H4 (cell line): ENCODE measurements at regions not wholly inside any gene's neighbourhood (a gene's known extent, or its start where the extent isn't known, plus 50 kb on each side); places are given as distances from the start of the nearest gene placed in this dataset.
"Not testable (repeated sequence)": the region's sequence is repeated elsewhere in the genome, so short reads cannot be mapped to it uniquely, and the experiment has no call there.

ENCODE experiments used
- DNase-seq: peaks from one replicate; pipeline ENCODE4 v3.0.0-alpha.2; 2015; ENCODE audit warnings: low spot score

DNA sequence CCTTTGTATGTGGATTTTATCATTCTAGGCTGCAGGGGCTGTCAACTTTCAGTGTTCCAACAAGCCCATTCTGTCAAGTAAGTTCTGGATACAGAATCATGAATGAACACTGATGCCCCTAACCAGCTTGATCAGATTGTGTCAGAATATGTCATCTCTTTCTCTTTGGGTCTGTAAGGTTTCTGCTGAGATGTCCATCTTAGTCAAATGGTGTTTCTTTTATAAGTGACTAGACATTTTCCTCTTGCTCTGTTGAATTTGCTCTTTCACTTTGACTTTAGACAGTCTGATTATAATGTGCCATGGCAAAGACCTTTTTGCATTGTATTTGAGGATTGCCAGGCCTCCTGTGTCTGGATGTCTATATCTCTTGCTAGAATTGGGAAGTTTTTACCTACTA is 660.9 kb upstream of the CBLB start:
- DNase-seq: no peak

DNA sequence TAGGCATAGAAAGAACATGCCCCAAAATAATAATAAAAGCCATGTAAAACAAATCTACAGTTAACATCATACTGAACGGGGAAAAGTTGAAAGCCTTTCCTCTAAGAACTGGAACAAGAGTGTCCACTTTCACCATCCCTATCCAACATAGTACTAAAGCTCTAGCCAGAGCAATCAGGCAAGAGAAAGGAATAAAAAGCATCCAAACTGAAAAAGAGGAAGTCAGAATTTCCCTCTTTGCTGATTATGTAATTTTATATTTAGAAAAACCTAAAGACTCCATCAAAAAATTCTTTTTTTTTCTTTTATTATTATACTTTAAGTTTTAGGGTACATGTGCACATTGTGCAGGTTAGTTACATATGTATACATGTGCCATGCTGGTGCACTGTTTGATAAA is 661.6 kb upstream of the CBLB start:
- no peak for DNase-seq

DNA sequence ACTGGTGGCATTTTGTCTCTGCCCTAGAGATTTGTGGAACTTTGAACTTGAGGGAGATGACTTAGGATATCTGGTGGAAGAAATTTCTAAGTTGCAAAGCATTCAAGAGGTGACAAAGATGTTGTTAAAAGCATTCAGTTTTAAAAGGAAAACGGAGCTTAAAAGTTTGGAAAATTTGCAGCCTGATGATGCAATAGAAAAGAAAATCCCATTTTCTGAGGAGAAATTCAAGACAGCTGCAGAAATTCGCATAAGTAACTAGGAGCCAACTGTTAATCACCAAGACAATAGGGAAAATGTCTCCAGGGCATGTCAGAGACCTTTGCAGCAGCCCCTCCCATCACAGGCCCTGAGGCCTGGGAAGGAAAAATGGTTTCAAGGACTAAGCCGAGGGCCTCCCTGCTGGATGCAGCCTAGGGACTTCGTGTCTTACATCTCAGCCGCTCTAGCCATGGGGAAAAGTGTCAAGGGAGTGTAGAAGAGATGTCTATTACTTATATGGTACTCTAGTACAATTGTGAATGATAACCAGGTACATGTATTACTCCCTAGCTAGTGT is 663.0 kb upstream of the CBLB start:
- DNase-seq: not testable (repeated sequence)

DNA sequence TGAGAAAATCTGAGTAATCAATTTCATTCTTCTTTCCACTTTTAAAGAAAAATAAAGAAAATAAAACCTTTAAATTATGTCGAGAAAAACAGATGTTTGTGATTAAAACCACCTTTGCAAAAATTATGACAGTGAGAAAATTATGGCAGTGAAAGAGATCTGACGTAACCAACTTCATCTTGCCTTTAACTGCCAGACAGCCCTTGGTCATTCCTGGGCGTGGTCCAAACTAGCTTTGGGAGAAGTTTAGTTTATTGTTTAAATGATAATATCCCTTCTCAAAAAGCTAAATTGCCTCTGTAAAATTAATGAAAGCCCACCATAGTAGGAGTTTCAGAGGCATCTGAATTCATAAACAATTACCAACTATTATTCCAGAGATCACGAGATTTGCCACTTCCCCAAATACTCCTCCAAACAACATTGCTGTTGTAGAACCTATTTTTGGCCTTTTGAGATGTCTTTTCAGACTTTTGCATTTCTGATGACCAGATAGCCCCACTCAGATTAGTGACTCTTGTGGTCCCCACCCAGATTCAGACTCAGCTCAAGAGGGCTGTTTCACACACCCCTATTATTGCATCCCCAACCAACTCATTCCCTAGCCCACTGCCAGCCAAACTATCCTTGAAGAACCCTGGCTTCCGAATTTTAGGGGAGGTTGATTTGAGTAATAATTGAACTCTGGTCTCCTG is 664.4 kb upstream of the CBLB start:
- DNase-seq: no peak

DNA sequence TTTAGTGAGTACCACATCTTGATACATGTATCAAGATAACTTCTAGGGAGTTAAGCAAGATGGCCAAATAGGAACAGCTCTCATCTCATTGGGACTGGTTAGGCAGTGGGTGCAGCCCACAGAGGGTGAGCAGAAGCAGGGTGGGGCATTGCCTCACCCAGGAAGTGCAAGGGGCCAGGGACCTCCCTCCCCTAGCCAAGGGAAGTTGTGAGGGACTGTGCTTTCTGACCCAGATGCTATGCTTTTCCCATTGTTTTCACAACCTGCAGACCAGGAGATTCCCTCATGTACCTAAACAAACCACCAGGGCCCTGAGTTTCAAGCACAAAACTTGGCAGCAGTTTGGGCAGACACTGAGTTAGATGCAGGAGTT is 665.0 kb upstream of the CBLB start:
- DNase-seq: peak; percentile 14

DNA sequence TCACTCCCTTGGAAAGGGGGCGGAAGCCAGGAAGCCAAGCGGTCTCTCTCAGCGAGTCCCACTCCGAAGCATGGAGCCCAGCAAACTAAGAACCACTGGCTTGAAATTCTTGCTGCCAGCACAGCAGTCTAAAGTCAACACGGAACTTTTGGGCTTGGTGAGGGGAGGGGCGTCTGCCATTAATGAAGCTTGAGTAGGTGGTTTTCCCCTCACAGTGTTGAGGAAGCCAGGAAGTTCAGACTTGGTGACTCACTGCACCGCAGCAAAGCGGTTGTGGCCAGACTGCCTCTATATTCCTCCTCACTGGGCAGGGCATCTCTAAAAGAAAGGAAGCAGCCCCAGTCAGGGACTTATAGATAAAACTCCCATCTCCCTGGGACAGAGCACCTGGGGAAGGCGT is 665.4 kb upstream of the CBLB start:
- peak; percentile 85 for DNase-seq

DNA sequence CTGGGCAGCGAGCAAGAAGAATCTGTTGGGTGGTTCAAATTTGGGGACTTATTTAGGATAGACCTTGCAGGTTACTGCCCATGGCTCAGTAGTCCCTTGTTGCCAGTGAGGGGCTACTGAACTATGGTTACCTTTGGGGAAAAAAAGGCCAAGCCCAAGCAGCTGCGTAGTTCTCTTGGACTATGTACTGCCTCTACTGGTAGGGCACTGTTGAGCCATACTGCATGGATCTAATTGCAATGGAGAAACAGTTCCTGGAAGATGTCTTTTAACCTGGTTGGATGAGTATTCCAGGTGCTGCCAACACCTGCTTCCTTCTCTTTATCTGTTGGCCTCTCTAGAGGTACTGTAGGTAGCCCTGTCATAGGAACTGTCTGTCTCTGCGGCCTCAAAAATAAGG is 671.9 kb upstream of the CBLB start:
- DNase-seq: no peak

DNA sequence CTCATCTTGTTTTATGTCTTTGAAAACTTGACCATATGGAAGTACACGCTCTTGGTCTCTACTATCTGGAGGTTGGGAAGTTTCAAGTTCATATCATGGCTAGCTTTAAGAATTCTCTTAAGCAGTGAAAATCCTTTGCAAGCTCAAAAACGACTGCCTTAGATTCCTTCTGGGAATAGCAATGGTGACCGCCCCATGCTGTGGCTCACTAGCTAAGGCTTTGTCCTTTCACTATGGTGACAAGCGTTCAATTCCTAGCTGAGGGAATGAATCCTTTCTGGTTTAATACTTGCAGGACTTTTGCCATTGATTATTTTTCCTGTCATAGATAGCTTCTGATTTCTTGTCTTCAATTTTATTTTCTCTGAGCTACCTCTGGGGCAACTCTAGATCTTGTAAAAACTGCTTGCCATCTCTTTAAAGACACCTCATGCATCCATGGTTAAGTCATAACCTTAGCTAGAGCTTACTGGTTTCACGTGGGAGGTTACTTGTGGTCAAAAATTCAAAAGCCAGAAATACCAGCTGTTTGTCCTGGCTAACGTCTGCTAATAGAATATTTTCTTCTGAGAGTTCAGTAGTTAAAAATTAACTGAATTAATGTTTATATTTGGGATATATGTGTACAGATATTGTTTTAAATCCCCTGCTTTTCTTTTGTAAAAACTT is 673.4 kb upstream of the CBLB start:
- DNase-seq: no peak

DNA sequence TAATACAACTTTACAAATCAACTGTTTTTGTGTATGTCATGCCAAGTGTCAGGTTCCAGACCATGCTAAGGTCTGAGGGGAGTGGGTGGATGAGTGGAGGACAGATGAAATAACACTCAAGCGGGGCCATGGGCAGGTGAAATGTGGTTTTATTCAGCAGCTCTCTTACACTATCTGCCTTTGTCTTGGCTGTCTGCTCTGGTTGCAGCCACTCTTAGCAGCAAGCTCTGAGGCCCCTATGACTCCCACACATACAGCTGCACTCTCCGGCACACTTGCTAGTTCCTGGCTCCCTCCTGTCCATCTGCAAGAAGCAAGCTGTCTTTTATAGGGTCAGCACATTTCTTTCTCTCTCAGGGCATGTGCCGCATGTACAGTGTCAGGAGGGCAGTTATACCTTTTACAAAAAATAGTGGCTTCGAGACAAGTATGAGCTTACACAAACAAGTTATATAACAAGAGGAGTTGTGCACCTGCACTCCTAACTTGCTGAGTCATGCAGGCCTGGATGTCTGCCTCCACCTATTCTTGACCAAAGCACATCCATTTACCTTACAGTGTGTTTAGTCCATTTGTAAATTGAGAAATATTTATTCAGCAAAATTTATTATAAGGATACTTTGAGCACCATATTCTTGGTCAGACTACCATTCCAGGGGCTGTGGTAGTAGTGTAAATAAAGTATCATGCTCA is 683.7 kb upstream of the CBLB start:
- DNase-seq: no peak

DNA sequence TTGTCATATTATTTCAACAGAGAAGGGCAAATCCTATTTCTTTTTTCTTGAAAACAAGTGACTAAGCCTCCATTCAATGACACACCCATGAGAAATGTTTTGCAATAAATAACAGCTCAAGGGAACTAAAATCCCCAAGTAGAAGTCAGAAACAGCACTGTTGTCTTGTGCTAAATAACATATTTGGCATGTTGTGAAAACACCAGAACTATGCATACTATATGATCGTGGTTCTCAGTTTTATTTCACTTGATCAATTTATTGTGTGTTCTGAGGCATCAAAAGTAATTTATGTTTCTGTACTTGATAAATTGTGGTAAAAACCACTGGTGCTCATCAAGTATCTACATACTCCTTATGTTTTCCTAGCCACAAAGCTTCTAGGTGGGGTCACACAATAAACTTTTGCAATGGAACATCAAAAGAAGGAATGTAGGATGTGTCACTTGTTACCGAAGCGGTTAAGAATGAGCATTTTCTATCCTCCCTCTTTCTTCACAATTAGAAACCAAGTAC is 691.7 kb upstream of the CBLB start:
- peak; percentile 15 for DNase-seq

DNA sequence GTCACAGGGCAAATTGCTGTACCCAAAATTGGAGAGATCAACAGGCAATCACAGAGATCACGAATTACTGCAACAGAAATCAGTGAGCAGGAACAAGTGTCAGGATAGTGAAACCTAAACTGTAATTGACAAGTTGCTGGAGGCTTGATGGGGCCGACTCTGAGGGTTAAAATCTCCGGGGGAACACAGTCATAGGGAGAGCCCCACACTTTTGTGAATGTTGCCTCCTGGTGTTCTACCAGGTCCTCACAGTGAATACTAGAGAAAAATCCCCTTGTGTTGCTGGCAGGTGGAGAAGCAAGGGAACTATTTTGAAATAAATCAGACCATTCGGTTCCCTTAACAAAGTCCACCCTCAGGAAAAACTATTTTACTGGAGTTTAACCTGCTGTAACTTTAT is 697.5 kb upstream of the CBLB start:
- DNase-seq: peak; percentile 9

DNA sequence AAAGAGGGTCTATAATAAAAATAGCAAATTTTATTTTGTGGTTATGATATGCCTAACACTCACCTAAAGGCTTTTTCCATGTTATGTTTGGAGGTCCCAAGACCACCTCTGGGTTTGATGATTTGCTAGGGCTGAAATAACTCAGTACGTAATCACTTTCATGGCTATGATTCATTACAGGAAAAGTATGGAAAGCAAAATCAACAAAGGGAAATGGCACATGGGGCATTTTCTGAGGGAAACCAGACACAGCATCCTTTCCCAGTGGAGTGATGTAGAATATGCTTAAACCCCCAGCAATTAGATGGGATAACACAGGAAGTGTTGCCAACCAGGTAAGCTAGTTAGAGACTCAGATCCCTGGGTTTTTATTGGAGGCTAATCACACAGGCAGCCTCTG is 701.6 kb upstream of the CBLB start:
- no peak for DNase-seq

DNA sequence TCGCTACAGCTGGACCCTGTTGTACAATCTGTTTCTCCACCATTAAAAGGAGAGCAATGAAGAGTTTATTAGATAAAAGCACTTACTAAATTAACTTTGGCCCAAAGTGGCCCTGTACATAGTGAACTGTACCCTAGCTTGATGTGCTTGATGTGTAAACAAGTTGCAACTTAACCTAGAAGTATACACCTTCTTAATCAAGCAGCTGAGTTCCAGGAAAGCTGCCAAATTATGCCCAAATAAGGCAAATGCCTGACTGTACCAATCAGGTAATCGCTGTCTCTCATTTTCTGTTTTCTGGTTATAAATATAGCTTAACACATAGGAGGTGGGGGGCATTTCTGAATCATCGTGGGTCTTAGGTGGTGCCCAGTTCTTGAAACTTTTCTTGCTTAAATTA is 704.8 kb upstream of the CBLB start:
- no peak for DNase-seq

DNA sequence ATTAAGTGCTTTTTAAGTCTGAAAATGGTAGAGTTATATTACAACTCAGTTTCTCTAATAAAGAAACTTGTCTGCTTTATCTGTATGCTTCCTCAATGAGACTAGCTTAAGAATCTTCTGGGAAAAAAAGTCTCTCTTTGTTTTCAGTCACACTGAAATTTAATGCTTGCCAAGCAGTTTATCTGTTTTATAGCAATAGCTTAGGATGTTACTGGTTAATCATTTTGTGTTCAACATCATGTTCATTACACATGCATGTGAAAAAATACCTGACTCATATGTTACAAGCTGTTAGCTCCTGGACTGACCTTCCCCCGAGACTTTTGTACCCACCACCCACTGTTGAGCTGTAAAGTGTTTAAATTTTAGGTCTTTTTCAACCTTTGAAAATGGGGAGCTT is 706.2 kb upstream of the CBLB start:
- no peak for DNase-seq

DNA sequence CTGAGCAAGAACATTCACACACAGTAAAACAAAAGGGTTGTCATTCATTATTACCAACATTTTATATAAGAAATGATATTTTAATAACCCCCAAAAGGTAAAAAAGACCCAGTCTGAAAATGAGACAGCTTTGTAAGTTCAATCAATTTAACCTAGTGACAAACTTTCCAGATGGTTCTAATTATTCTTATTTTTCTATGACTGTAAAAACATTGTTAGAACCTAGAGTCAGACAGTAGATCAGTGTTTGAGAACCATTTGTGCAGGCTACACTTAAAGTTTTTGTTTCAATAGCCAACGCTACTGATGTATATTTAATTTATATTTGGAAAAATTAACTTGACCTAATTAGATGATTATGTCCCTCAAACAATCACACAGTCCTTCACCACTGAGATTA is 708.4 kb upstream of the CBLB start:
- DNase-seq: no peak

DNA sequence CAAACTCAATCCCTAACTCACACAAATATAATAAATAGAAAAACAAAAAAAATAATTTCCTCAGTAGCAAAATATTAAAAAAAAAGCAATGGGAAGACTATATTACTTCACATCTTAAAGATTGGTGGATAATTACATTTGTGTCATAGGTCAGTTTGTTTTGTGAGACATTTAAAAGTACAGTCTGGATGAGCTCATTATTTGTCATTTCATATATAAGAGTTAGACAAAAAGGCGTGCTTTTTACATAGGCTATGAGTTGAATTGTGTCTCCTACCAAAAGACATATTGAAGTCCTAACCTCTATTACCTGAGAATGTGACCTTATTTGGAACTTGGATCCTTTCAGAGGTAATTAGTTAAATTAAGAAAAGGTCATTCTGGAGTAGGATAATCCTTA is 710.1 kb upstream of the CBLB start:
- DNase-seq: no peak

DNA sequence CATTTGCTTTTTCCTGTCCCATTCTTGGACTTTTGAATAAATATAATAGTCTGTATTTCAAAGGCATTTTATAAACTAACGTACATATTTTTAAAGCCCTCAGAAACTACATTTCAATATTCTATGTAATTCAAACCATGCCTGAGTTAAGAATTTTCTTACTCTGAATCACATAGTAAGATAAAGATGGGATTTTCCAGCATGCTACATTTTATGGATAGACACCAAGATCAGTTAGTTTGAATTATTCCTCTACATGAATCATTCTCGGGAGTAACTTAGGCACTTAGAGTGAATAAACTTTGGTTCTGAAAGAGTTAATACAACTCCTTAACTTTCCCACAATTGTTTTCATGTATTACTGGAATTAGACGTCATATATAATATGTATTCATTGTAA is 713.3 kb upstream of the CBLB start:
- no peak for DNase-seq

DNA sequence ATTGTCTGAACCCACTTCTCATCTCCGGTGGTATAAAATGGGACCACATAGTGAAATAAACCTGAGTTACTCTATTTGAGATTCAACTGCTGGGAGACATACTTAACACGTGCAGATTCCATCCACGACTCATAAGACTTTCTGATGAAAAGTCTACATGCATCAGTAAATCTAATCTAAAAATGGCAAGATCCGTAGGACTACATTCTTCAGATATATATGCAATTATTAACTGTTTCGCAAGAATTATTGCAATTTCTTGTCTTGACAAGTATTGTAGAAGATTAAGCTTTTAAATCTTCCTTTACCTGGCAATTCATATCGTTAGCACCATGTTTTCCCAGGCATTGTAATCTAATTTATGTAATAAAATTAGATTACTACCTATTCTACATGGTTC is 718.7 kb upstream of the CBLB start:
- DNase-seq: no peak

DNA sequence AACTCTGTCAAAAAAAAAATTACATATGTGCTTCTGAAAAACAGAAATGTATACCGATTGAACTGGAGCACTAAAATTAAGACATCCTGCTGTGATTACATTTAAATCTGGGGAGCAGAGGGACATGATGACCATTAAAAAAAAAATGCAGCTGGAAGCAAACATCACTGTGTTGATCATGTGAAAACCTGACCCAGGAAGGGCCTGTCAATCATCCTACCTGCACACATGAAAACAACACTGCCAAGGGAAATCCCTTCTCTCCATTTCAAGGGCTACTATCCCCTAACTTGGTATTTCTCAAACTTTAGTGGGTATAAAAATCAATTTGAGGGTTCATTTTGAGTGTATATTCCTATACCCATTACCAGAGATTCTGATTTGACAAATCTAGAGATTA is 719.9 kb upstream of the CBLB start:
- DNase-seq: no peak

DNA sequence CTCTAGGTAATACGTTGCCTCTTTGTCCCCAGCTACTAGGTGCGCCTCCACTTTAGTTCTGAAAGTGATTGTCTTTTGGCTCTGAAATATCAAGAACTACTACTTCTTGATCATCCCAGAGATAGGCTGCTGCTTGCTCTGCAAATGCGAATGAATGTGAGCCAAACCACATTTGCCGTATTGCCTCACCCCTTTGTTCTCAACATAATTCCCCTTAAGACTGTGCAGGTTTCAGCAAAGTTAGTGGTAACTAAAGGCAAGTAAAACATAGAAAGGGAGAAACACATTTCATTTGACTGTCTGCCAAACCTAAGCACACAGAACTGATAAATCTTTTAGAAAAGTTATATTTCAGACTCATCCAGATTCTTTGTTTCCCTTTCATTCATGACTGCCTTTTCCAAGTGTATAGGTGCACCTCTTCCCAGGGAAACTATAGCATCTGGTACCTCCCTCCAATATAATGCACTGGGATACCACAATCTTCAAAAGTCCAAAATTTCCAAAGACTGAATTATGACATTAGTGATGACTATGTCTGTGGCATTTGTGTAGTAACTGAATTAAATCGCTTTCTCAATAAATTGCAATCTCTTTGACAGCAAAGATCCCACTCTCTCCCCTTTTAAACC is 720.6 kb upstream of the CBLB start:
- no peak for DNase-seq

DNA sequence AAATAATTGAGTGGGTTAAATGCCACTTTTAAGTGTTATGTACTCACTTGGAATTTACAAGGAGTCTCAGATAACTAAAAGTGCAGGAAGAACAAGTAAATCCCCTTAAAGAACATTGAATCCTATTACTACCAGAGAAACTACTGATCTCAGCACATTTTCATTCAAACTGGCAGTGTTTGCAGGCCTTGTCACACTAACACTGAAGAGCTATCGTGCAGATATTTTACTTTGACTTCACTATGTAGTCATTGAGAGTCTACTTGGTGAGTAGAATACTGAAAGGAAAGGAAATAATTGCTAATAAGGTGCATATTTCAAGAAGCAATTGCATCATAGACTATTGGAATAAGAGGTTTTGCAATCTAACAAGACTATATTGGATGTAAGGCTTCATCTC is 721.4 kb upstream of the CBLB start:
- no peak for DNase-seq

DNA sequence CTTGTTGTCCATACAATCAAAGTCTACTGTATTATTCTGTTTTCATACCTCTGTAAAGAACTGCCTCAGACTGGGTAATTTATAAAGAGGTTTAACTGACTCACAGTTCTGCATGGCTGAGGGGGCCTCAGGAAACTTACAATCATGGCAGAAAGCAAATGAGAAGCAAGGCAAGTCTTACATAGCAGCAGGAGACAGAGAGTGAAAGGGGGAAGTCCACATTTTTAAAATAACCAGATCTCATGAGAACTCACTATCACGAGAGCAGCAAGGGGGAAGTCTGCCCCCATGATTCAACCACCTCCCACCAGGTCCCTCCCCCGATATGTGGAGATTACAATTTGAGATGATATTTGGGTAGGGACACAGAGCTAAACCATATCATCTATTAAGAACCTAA is 724.6 kb upstream of the CBLB start:
- no peak for DNase-seq
